Hematopoietic multipotent progenitor cell treated with erythropoietin and hydrocortisone succinate and interleukin-3 and kit ligand, for 6 days (in vitro differentiated cells): ENCODE measurements at regions not wholly inside any gene's neighbourhood (a gene's known extent, or its start where the extent isn't known, plus 50 kb on each side); places are given as distances from the start of the nearest gene placed in this dataset.

Source experiments
- DNase-seq: peaks from one replicate; pipeline ENCODE4 v3.0.0-alpha.2; 2015

DNA sequence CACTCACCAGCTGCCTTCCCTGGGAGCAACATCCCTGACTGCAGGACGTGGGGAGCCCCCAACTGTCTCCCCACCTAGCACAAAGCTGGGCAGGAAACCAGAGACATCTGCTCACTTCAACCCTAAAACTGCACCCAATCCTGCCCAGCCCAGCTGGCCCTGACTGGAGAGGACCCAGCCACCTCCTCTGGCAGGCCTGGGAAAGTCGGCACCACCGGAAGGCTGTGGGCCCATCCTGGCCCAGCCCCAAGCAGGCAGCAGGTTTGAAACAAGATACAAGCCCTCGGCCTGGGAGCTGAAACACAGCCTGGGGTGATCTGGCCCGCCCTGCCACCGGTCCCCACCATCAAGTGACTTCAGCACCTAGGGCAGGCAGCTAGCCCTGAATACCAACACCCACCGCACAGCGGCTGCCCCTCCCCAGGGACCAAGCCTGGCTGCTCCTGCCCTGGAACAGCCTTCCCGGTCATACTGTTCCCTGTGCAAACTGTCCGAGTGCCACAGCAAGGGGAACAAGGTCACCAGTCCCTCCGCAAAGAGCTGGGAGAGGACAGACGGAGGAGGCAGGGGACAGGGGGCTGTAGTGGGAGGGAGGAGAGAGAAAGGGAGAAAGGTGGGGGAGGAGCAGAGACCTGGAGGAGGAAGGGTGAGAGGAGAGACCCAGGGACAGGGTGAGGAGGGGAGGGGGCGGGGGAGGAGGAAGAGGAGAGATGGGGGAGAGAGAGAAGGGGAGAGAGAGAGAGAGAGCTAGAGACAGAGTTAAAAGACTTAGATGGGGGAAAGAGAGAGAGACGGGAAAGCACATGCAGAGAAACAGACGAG is 115.7 kb downstream of the RFLNA start:
- no peak for DNase-seq

DNA sequence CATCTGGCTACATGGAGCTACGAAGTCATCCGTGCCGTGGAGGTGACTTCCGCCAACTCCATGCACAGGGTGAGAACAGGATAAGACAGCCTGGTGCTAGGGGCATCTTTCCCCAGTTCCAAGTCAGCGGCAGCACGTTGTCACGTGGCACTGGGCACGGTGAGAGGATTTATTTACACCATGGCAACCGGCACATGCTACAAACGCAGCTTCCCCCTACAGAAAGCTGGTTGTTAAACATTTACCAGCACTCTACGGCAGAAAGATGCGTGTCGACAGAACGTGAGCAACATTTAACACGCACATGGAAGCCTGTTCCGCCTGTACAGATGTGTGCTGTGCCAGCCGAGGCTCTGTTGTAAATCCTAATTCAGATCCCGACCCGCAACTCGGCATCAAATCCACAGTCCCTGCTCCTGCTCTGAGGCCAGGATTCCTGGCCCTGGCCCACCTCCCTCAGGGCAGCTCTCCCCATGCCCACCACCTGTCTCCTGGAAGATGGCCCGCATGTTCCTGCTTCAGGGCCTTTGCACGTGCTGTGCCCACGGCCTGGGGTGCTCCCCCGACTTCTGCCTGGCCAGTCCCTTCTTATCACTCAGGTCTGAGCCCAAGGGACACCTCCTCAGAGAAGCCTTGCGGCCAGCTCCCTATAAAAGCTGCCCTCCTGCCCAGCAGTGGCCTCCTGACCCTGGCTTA is 114.1 kb downstream of the RFLNA start:
- no peak for DNase-seq

DNA sequence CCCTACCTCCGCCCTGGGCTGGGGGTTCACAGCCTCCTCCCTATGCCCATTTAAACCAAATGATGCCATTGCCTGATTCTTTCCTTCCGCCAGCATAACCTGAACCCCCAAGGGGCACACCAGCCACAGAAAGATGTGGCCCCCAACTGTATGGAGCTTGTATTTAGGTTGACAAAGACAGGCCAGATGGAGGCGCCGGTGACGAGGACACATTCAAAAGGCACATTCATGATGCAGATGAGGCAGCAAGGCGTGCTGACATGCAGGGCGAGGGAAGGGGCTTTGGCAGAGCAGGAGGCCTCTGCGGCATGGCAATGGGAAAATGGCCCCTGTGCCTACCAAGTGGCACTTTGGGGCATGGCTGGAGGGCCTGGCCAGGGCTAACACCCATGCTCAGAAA is 112.2 kb downstream of the RFLNA start:
- DNase-seq: no peak

DNA sequence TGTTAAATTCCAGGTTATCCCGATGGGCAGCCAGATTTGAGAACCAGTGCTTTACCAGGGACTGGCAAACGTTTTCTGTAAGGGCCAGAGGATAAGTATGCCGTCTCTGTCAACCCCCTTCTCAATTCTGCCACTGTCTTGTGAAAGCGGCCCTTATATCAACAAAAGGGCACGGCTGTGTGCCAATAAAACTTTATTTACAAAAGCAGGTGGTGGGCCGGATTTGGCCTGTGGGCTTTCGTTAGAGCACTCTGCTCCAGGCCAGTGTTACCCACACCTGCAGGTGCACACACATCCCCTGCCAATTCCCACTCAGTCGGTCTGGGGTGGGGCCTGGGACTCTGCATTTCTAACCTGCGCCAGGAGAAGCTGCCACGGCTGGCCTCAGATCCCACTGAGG is 111.2 kb downstream of the RFLNA start:
- no peak for DNase-seq

DNA sequence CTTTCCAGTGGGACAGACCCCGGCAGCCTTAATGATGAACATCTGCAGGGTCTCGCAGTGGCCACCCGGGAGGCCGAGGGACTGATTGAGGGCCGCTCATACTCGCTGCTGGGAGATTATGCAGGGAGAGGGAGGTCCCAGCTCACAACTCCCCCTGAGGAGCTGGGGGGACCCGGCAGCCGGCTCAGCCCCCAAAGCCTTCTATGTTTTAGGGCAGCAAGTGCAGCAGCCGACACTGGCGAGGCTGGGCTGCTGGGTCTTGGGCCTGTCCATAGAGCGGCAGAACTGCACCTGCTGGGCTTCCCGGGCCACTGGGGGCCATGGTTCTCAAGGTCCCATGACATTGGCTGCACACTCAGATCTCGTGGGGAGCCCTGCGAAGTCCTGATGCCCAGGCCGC is 110.7 kb downstream of the RFLNA start:
- no peak for DNase-seq

DNA sequence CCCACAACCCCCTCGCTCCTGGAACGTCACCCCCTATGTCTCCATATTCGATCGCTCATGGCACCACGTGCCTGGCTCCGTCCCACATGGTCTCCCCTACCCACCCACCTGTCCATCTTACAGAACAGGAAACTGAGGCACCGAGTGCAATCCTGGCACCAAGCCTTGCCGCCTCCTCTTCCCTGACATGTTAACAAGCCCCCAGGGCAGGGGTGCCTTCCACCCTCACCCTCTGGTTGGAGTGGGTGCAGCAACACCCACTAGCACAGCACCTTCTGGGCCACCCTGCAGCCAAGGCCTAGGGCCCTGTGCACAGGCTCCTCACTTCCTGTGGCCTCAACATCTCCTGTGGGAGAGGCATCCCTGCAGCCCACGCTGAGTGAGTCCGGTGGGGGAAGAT is 110.3 kb downstream of the RFLNA start:
- DNase-seq: no peak

DNA sequence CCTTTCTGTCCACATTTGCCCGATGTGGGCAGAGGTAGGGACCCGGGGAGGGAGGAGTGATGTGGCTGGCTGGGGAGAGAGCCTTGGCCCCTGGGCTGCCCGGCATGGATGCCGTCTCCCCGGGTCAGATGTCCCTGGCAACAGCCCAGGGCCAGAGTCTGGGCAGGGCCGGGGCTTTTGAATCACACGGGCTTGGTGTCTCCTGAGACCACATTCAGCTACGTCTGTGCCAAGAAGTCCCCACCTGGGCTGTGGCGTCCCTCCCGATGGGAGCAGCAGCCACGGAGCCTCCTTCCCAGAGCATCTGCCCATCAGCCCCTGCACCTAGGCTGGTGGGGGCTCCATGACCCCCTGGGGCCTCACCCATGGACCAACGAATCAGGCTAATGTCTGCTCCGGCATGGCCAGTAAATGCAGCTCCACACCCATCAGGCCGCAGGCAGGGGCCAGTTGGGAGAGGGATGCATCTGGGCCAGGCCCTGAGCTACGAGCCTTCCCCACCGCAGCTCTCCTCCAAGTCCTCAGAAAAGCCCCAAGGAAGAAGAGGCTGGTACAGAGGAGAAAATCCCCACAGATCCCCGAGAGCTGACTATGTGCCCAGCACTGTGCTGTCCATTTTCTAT is 109.4 kb downstream of the RFLNA start:
- no peak for DNase-seq

DNA sequence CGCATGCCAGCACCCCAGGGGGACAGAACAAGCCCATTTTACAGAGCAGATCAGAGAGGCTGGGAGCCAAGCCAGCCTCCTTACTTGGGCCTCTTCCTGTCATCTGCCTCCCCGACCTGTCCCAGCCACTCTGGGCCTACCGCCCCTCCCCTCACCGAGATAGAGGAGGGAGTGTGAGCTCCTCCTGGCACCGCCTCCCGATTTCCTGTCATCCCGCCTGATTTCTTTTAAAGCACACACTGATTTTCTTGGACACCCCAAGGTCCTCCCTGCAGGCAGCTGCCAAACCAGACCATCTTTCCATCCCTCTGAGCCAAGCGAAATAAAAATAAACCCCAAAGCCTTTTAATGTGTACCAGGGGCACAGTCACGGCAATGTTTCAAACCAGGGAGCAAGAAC is 108.4 kb downstream of the RFLNA start:
- no peak for DNase-seq

DNA sequence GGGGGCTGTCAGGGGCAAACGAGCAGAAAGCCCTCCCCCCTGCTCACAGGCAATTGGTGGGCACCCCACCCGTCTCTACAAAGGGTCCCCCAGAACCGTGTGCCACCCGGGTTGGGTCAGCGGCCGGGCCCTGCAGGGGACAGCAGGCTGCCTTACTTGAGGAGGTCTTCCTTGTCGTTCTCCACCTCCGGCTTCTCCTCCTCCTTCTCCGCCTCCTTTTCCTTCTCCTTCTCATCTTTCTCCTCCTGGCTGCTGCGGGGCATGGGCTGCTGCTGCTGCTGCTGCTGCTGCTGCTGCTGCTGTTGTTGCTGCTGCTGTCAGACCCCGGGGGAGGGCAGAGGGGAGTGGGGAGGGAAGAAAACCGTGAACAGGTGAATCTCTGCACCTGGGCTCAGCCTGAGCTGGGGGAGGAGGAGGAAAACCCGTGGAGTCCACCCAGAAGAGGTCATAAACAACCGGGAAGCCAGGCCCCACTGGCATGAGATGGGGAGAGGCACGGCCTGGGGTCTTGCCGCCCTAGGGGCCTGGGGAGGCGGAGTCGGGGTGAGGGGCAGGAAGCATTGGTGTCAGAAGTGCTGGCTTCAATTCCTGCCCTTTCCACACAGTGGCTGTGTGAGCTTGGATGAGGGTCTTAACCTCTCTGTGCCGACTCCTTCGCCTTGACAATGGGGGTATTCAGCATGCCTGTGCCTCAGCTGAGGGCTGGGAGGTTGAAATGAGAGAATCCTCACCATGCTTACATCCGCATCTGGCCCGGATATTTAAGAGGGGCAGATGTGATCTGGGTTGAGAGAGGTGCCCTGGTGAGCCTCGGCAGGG is 107.6 kb downstream of the RFLNA start:
- no peak for DNase-seq

DNA sequence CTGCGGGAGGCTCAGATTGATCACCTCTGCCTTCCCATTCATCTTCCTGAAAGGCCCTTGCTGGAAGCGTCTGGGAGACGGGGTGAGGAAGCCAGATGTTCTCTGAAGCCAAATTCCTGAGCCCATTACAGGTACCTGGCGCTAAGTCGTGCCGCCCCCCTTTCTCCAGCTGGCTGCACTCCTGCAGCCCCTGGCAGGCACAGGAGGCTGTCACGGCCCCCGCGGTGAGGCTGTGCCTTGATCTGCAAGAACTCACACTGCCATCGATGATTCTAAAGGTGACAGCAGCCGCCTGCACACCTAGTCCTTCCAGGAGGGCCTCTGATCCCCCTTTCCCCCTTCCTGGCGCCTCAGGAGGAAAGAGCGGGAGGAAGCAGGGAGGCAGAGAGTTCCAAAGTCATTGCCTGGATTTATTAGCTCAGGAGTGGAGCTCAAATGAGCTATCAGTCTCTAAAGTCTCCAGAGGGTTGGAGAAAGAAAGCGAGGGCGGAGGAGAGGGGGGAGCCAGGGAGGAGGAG is 106.9 kb downstream of the RFLNA start:
- DNase-seq: no peak

DNA sequence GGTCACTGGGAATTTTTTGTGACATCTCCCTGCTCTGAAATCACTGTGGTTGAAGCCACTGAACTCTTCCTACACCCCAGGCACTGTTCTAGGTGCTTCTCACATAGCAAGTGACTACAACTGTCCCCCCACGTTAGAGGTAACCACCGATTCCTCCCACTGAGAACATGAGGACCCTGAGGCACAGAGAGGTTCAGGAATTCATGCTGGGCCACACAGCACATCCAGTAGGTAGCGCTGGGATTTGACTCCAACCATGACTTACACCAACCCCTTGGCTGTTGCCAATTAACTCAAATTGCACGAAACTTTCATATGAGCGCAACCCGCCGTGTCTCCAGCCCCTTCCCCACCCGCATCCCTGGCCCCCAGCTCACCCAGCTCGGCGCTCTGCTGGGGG is 105.2 kb downstream of the RFLNA start:
- no peak for DNase-seq

DNA sequence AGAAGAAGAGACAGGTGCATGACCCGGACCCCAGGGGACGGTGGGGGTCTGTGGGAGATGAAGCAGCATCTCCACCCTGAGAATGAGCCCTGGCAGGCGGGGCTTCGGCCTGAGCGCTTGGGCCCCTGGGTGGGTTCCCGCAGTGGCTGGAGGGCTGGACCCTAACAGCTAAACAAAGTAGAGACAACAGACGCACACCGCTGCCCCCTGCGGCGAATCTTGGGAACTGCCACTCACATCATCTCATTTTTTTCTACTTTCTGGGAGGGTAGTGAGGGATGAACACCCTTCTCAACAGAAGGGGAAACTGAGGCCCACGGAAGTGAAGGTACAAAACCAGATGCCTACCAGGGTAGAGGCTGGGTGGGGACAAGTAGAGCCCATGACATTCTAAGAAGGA is 104.7 kb downstream of the RFLNA start:
- peak; percentile 60 for DNase-seq

DNA sequence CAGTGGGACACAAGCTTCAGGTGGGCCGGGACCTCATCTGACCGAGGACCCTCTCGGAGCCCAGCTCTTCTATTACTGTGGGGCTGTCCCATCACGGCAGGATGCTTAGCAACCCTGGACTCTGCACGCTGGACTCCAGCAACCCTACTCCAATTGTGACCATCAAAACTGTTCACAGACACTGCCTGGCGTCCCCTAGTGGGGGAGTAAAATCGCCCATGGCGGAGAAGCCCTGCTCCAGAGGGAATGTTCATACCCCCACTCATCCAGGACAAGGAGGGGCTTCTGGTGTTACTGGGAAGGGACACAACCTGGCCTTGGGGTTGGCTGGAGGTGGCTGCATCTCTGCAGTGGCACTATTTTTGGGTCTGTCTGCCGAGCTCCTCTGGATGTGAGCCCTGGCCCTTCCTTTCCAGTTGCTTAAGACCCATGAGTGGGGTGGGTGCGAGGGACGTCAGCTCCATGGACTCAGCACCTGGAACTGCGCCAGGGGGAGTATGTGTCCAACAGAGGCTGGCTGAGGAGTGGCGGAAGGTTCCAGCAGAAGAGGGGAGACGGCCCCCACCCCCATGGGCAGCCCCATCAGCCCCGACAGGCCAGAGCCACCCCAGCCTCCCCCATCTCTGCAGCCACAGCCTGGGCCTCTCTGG is 103.8 kb downstream of the RFLNA start:
- no peak for DNase-seq

DNA sequence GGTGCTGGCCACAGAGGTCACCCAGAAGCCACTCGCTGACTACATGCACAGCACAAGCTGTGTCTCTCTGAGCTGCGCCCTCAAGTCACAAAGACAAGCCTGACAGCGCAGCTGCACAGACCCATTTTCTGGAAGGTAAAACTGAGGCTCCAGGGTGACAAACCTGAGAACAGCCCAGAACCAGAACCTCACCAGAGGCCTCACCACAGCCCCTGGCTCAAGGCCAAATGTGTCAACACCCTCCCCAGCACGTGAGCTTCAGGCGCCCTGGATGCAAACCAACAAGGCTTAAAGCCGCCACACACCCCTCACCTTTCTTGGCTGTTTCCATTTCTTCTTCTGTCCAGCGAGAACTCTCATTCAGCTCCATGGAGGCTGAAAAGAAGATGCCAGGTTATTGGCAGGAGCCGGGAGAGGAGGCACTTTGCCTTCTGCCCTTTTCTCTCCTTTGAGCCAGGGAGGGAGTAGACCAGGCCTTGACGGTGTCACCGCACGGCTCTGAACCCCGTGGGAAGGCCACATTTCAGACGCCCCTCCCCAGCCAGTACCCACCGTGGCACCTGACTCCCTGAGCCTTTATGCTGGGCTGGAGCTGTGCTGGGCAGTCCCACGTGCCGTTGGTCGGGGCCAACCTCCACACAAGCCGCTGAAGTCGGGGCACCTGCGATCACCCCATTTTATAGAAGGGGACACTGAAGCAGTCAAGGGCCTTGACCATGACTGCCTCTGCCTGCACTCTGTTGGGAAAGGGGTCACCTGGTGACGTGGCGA is 103.1 kb downstream of the RFLNA start:
- DNase-seq: peak; percentile 81

DNA sequence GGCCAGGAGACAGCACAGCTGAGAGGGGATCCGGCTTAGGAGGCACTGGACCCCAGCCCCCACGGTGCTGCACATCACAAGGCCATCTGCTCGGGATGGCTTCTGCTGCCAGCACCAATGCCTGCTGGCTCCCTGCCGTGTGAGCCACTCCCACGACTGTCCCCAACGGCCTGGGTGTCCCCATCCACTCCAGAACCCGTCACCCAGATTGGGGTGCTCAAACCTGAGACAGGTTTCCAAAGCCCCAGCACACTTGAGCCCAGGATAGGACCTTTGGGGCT is 102.4 kb downstream of the RFLNA start:
- DNase-seq: no peak

DNA sequence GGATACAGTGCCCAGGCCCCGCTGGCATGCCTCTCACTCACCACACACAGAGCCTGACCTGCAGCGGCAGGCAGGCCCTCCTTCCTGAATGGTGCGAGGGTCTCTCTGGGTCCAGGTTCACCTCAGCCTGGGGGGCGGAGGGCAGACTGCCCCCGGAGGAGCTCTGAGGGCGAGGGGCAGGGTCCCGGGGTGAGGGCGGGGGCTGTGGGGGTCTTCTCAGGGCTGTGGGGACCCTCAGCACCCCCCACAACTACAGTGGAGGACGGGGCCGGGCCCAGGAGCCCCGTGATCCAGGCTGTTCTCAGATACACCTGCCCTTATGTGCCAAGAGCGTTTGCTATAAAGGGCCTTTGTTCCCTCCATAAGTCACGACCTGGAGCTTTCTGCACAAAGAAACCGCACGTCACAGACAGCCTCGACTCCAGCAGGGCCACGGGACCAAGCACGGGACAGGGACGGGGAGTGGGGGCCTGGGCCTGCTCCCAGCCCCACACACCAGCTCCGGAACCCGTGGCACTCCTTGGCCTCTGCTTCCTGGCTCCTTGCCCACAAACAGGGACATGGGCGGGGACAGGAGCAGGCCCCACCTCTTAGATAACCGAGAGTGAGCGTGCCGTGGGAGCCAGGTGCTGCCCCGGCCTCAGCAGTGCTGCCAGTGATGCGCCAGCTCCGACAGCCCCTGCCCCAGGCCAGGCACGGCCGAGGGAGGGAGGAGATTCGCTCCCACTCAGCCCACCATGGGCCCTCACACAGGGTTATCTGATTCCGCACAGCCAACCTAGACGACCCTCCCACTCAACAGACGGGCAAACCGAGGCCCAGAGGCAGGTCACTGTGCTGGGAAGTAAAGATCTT is 101.9 kb downstream of the RFLNA start:
- DNase-seq: peak; percentile 51

DNA sequence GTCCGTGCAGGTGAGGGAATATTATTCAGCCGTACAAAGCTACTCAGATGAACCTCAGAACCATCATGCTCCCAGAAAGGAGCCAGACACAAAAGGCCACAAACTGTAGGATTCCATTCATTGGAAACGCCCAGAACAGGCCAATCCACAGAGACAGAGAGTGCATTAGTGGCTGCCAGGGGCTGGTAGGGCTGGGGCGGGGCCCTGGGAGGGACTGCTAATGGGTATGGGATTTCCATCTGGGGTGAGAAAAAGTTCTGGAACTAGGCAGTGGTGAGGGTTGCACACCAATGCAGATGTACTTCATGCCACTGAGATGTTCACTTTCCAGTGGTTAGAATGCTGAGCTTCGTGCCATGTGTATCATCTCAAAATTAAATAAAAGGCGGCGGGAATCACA is 101.1 kb downstream of the RFLNA start:
- no peak for DNase-seq

DNA sequence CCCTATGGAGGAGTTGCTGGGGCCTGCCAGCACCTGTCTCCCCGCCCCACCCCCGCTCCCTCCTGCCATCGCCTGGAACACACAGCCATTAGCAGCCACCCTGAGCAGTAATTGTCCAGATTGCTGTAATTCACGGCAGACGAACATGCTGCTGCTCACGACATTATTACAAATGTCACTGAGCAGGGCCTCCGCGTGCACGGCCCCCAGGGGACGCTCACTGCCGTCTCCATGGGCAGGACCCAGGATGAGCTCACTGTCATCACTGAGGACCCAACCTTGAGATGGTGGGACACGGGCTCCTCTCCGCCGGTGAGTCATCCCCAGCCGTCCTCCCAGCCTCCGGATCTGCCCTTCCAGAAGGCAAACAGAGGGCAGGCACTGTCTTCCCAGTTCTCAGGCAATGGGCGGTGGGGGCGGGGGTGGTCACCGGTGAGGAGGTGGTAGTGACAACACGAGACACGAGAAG is 100.4 kb downstream of the RFLNA start:
- DNase-seq: no peak

DNA sequence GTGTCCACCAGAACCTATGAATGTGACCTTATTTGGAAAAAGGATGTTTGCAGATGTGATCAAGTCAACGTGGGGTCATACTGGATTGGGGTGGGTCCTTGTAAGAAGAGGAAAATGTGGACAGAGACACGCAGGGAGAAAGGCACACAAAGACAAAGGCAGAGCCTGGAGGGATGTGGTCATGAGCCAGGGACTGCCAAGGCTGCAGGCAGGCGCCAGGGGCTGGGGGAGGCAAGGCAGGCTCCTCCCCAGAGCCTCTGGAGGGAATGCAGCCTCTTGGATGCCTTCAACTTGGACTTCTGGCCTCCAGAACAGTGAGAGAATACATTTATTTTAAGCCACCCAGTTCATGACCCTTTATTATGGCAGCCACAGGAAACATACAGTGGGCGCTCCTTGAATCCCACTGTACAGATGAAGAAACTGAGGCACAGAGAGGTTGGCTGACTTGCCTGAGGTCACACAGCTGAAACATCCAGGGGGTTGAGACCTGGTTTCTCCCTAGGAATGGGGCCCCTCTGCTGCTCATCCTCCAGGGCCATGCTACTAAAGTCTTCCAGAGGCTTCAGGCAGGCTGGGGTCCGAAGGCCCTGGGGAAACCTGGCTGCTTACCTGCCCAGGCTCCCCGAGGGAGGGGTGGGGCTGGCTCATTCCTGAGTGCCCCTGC is 99.7 kb downstream of the RFLNA start:
- DNase-seq: no peak

DNA sequence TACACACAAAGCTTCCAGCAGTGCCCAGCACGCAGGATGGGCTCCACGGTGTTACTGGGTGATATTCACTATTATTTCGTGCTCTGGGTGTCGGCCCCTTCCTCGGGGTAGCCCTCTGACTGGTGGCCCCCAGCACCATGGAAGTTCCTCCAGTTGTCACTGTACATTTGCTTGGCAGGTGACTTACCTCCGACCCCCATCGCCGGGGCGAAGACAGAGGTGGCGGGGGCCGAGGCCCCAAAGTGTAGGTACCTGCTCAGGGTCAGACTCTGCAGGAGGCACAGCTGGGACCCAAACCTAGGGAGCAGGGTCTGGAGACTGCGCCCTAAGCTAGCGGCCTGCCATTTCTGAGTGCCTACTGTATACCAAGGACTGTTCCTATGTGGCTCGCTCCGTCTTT is 98.9 kb downstream of the RFLNA start:
- DNase-seq: no peak
